Sigmoid colon (tissue), 6 donors: ENCODE measurements at regions not wholly inside any gene's neighbourhood (a gene's known extent, or its start where the extent isn't known, plus 50 kb on each side); places are given as distances from the start of the nearest gene placed in this dataset.

Source experiments
- DNase-seq: peaks from one replicate; pipeline ENCODE4 v3.0.0-alpha.2; 2019
- H3K27ac ChIP-seq, 4 donors: fragments of 200-600 bp; sonication (generic); one replicate each; pipeline ENCODE4 v1.5.1; 2016 to 2019; ENCODE audit warnings: mild to moderate bottlenecking in 1 of 4
- H3K27me3 ChIP-seq, 3 donors: fragments of 200-600 bp; sonication (generic); one replicate each; pipeline ENCODE4 v1.5.1; 2019; ENCODE audit warnings: mild to moderate bottlenecking in 1 of 3
- H3K36me3 ChIP-seq, 4 donors: fragments of 200-600 bp; sonication (generic); one replicate each; pipeline ENCODE4 v1.5.1; 2016 to 2019
- H3K4me1 ChIP-seq, 4 donors: fragments of 200-600 bp; sonication (generic); one replicate each; pipeline ENCODE4 v1.5.1; 2017 to 2019
- H3K4me3 ChIP-seq, 4 donors: fragments of 200-600 bp; sonication (generic); one replicate each; pipeline ENCODE4 v1.5.1; 2017 to 2019; ENCODE audit warnings: mild to moderate bottlenecking in 2 of 4, moderate library complexity in 1 of 4
- H3K9me3 ChIP-seq, 4 donors: fragments of 200-600 bp in 3 of 4; sonication (generic) in 3 of 4; one replicate each; pipeline versions ENCODE4 v1.5.1 to v1.6.1; 2013 to 2019
- EP300 ChIP-seq, 4 donors: sonication (generic); formaldehyde crosslinking; IDR thresholded peaks; one replicate each; pipeline ENCODE4 v1.6.1; 2017; ENCODE audit warnings: antibody characterized with exemption in 4 of 4
- POLR2A ChIP-seq, 2 donors: fragments of 450-650 bp; IDR thresholded peaks; one replicate each; pipeline ENCODE4 v1.6.1; 2016; ENCODE audit warnings: antibody characterized with exemption in 2 of 2, mild to moderate bottlenecking in 2 of 2, moderate library complexity in 2 of 2
- POLR2AphosphoS5 ChIP-seq, 4 donors: sonication (generic); formaldehyde crosslinking; IDR thresholded peaks; one replicate each; pipeline ENCODE4 v1.6.1; 2017; ENCODE audit warnings: antibody characterized with exemption in 4 of 4
- WGBS, 2 donors: extraction: QIAGEN DNeasy Blood & Tissue Kit; methylation state at CpG; one replicate each; pipeline ENCODE4 v1.1.7; 2013; 5-methylcytosine and 5-hydroxymethylcytosine counted together
- intact Hi-C: fragments of 100-400 bp; cut with DNase I; formaldehyde crosslinking; loops from one replicate; pipeline ENCODE4 v1.15.1; 2023
- TF ChIP-seq, protein P1 (sequence below), 4 experiments: fragments of 450-650 bp in 3 of 4; fragments of 200-600 bp in 1 of 4; IDR thresholded peaks; one replicate each; pipeline ENCODE4 v1.5.1; 2016 to 2019; ENCODE audit warnings: antibody characterized with exemption in 4 of 4, mild to moderate bottlenecking in 3 of 4, moderate library complexity in 2 of 4
- donor health status: healthy with polysubstance abuse.
- donor health status: healthy.

GRCh38 chr4:122203407-122203806 is 51.3 kb downstream of the BLTP1 start:
- Histone ChIP-seq H3K27ac (no peak overlapping the region), H3K9me3 (no peaks in the 10 kb centered on the region), H3K27me3 (no peaks in the 10 kb centered on the region), H3K4me1 (no peaks in the 10 kb centered on the region), H3K36me3 (peaks cover under 1 to 86% (median 15%) of the 10 kb centered on the region in 4 donors), H3K4me3 (no peak overlapping the region)
- no peak for TF ChIP-seq POLR2A (IDR thresholded peaks at IDR 0.05)
- no peak for TF ChIP-seq EP300 (IDR thresholded peaks at IDR 0.05)
- TF ChIP-seq, protein P1, sequence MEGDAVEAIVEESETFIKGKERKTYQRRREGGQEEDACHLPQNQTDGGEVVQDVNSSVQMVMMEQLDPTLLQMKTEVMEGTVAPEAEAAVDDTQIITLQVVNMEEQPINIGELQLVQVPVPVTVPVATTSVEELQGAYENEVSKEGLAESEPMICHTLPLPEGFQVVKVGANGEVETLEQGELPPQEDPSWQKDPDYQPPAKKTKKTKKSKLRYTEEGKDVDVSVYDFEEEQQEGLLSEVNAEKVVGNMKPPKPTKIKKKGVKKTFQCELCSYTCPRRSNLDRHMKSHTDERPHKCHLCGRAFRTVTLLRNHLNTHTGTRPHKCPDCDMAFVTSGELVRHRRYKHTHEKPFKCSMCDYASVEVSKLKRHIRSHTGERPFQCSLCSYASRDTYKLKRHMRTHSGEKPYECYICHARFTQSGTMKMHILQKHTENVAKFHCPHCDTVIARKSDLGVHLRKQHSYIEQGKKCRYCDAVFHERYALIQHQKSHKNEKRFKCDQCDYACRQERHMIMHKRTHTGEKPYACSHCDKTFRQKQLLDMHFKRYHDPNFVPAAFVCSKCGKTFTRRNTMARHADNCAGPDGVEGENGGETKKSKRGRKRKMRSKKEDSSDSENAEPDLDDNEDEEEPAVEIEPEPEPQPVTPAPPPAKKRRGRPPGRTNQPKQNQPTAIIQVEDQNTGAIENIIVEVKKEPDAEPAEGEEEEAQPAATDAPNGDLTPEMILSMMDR (IDR thresholded peaks at IDR 0.05), result no peak
- no peak for TF ChIP-seq POLR2AphosphoS5 (IDR thresholded peaks at IDR 0.05)
- no peak for DNase-seq
- WGBS, 2 donors, result 99 to 100% methylated on average over 1 of the region's 1 CpG
- intact Hi-C loops, result no loop called here

GRCh38 chr4:122205687-122206086 is 53.6 kb downstream of the BLTP1 start:
- DNase-seq, result no peak
- H3K36me3 ChIP-seq, result peaks cover 0 to 90% (median 11%) of the 10 kb centered on the region in 4 donors
- H3K4me1 ChIP-seq, result no peaks in the 10 kb centered on the region
- no peak overlapping the region for H3K27ac ChIP-seq
- WGBS, 2 donors, result 26 to 60% methylated on average over 1 of the region's 1 CpG
- intact Hi-C loops, result no loop called here
- no peak overlapping the region for H3K4me3 ChIP-seq
- TF ChIP-seq POLR2A (IDR thresholded peaks at IDR 0.05) (no peak), POLR2AphosphoS5 (IDR thresholded peaks at IDR 0.05) (no peak), EP300 (IDR thresholded peaks at IDR 0.05) (no peak)
- TF ChIP-seq, protein P1 (IDR thresholded peaks at IDR 0.05), result no peak
- no peaks in the 10 kb centered on the region for H3K27me3 ChIP-seq
- H3K9me3 ChIP-seq, result no peaks in the 10 kb centered on the region

- Histone ChIP-seq H3K27me3 (no peaks in the 10 kb centered on the region), H3K9me3 (no peaks in the 10 kb centered on the region), H3K4me1 (no peaks in the 10 kb centered on the region), H3K4me3 (no peak overlapping the region), H3K27ac (no peak overlapping the region), H3K36me3 (peaks cover 0 to 61% (median 2%) of the 10 kb centered on the region in 4 donors)
- DNase-seq, result no peak
- TF ChIP-seq EP300 (IDR thresholded peaks at IDR 0.05) (no peak), POLR2AphosphoS5 (IDR thresholded peaks at IDR 0.05) (no peak), POLR2A (IDR thresholded peaks at IDR 0.05) (no peak)
- TF ChIP-seq, protein P1 (IDR thresholded peaks at IDR 0.05), result no peak
- 87 to 91% methylated on average over 3 of the region's 3 CpGs for WGBS, 2 donors
- intact Hi-C loops, result no loop called here
These were observed 60.7 kb downstream of the BLTP1 start for GRCh38 chr4:122212880-122213279.

- peaks cover 0 to 59% (median 4%) of the 10 kb centered on the region in 4 donors for H3K36me3 ChIP-seq
- DNase-seq, result no peak
These were observed 66.6 kb downstream of the BLTP1 start for GRCh38 chr4:122218762-122219161.

More at GRCh38 chr4:122218762-122219161, 66.6 kb downstream of the BLTP1 start:
- intact Hi-C loops, result no loop called here
- no peak overlapping the region for H3K4me3 ChIP-seq
- TF ChIP-seq, protein P1 (IDR thresholded peaks at IDR 0.05), result peak in 1 of 4 experiments; percentile 12
- no peak for TF ChIP-seq POLR2AphosphoS5 (IDR thresholded peaks at IDR 0.05)
- H3K27me3 ChIP-seq, result no peaks in the 10 kb centered on the region
- no peaks in the 10 kb centered on the region for H3K9me3 ChIP-seq
- WGBS, 2 donors, result 44 to 64% methylated on average over 1 of the region's 1 CpG
- no peaks in the 10 kb centered on the region for H3K4me1 ChIP-seq
- H3K27ac ChIP-seq, result no peak overlapping the region
